ENCODE measurements at regions not wholly inside any gene's neighbourhood (a gene's known extent, or its start where the extent isn't known, plus 50 kb on each side); places are given as distances from the start of the nearest gene placed in this dataset.
A peak's percentile ranks its signal among the peaks of the same experiment; 100 is the strongest.

DNA sequence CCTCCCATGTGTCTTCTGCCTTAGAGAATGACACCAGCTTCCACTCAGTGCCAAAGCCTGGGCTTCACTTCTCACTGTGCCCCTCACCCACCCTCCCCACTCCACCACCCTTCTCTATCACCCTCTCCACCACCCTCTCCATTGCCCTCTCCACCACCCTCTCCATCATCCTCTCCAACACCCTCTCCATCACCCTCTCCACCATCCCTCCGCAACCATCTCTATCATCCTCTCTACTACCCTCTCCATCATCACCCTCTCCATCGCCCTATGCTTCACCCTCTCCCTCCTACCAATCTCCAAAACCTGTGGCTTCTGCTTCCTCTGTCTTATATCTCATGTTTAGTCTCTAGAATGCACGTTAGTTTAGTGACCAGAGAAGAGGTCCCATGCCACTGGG is 91.0 kb upstream of the TMEM72 start:
- DNase-seq (ENCODE audit: low spot score) = no peak

DNA sequence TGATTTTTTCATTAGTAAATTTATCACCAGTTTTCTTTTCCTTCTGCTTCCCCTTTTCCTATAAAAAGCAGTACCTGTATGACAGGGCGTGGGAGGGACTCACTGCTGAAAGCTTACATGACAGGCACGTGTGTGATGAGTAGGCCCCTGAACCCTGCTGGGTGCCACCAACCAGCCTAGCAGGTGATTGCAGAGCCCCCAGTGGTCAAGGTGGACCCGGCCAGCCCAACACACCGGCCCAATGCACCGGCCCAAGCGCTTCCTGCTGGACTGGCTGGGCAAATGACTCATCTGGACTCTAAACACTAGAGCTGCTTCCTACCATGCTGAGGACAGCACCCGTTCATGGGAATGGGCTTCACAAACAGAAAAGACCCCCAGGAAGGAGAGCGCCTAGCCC is 89.8 kb upstream of the TMEM72 start:
- no peak for DNase-seq (ENCODE audit: low spot score)

DNA sequence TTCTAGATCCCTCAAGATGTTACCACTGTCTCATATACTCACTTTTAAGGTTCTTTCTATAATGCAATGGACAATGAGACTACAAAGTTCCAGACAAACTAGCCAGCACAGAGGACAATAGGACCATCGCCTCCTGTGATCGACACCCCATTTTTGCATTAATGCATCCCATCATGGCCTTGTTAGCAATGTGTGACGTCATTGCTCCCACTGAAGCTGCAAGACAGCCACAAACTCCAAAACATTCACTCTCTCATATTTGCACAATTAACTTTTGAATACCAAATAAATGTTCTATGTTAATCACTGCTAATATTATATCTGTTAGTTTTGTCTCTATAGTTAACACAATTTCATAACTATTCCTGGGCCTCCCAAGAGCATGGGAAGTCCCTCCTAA is 88.8 kb upstream of the TMEM72 start:
- DNase-seq (ENCODE audit: low spot score) = no peak

DNA sequence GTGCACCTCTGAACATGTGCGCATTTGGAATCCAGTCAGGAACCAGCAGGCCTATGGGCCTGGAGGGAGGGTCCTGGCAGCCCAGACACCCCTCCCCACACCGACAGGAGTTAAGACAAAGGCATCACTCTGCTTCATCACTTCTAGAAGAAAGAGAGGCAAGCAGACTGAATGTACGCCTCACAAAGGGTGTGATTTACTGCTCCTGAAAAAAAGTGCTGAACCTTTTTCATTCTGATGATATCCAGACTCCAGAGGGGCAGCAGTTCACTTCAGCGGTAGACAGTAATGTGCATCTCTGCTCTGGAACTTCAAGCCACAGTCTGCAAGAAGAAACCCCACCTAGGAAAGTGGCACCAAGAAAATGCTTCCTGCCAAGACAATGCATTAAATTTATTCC is 88.2 kb upstream of the TMEM72 start:
- no peak for DNase-seq (ENCODE audit: low spot score)

DNA sequence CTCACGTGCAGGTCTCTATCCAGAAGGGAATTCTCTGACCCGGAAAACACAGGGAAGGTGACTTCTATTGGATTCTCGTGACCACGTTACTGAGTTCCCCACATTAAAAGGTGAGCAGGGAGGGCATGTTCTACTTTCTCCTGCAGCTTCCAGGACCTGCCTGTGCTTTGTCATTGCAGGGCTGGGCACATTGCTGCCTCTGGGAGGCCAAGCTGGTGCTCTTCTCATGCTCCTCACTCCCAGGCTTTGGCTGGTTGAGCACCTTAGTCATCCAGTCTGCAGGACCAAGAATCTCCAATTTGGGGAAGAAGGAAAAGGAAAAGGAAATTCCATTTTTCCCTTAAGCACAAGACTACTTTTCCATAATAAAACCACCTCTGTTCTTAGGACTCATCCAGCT is 86.5 kb upstream of the TMEM72 start:
- DNase-seq (ENCODE audit: low spot score) = no peak

DNA sequence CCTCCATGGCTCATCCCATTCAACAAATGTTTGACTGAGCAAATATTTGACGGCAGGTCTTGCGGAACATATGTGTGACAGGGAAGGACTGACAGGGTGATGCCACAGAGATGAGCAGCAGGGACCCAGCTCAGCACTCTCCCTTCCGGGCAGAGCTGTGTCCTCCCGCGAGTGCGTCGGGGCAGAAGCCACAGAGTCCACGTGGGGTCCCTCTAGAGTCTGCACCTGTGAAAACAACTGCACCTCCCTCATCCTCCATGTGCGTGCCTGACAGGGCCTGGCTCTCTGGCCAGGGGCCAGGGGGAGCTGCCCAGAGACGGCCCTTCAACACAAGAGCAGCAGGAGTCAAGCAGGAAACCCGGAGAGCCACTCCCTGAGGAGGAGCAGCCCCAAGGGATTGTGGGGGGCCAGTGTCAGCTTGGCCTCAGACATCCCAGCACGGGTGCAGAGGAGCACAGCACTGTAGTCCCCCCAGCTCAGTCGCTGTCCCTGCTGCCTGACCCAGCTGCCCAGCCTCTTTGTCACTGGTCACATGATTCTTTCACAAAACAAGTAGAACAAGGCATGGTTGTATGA is 83.6 kb upstream of the TMEM72 start:
- DNase-seq (ENCODE audit: low spot score) = no peak

DNA sequence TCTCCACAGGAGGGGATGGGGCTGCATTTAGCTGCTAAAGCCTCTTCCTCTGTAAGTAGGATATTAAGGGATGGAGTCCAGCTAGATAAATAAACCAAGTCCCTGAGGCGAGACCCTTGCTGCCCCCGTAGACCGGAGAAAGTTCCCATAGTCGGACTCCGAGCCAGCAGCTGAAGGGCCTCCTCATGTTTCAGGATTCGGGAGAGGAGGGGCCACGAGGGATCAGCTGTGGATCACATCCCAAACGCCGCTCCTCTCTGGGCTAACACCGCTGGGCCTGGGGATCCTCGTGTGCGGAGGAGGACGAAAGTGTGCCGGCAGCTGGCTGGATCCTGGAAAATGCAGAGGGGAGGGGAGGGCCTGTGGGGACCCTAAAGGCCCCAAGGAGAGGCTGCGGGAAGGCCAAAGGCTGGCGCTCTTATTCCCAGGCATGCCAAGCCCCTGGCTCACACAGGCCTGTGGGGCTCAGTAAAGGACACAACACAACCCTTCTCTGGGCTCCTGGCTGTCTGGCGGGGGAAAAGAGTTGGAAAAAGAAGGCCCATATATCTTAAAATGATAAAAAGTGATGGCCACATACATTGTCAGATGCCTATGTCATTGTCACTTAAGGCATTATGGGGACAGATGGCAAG is 82.5 kb upstream of the TMEM72 start:
- DNase-seq (ENCODE audit: low spot score) = peak; percentile 14

DNA sequence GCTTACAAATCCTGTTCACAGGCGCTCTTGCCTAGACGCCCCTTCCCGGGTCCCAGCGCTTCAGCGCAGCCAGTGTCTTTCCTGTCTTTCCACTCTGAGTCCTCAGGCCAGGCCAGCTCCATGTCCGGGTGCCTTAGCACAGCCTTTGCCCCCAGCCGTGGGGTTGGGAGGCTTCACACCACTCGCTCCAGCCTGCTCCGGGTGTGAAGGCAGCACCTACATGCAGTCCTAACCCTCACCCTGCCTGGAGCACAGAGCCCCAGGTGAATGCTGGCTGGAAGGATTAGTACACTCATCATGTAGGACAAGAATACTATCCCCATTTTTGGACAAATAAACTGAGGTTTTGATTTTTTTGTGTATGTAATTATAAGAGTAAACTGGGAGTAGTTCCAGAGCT is 81.7 kb upstream of the TMEM72 start:
- no peak for DNase-seq (ENCODE audit: low spot score)

DNA sequence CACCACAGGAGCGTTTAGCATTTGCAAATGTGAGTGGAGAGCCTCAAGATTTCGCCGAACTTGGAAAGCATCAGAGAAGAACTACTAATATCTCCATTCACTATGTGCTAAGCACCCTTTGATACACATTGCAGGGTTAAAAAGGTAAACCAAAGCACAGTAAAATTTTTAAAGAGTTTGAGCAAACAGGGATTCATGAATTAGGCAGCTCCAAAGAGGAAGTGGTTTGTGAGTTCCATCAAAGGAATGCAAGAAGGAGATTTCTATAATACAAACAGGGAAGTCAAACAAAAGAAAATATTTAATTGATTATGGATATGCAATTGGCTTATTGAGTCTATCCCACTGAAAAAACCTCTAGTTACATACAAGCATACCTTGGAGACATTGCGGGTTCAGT is 81.1 kb upstream of the TMEM72 start:
- no peak for DNase-seq (ENCODE audit: low spot score)

DNA sequence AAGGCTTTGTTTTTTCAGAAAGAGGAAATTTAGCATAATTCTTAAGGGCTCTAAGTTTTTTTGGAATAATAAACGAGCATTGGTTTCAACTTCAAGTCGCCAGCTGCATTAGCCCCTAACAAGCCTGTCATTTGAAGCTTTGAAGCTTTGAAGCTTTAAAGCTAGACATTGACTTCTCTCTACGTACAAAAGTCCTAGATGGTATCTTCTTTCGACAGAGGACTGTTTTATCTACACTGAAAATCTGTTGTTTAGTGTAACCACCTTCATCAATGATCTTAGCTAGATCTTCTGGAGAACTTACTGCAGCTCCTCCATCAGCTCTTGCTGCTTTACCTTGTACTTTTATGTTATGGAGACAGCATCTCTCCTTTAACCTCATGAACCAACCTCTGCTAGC is 79.6 kb upstream of the TMEM72 start:
- no peak for DNase-seq (ENCODE audit: low spot score)

DNA sequence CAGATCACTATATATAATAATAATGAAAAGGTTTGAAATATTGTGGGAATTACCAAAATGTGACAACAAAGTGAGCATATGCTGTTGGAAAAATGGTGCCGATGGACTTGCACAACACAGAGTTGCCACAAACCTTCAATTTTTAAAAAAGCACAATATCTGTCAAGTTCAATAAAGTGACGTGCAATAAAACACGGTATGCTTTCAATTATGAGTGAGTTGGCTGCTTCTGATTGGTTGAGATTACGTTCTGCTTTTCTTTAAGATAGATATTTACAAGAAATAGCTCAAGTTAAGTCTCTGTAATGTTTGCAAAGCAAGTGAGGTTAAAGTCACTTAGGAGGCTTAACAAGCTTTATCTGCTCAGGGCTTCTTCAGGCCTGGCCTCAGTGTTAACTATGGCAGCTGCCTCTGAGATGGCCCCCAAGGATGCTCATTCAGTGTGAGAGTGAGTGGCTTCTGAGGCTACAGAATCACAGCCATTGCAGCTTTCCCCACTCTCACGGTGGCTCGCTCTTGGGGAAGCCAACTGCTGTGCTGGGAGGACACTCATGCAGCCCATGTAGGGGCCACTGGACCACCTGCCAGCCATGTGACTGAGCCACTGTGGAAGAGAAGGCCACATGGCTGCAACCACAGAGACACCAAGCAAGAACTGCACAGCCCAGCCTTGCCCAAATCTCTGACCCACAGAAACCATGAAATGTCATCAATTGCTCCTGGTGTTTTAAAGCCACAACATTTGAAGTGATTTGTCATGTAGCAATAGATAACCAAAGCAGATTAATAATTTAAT is 78.3 kb upstream of the TMEM72 start:
- no peak for DNase-seq (ENCODE audit: low spot score)

DNA sequence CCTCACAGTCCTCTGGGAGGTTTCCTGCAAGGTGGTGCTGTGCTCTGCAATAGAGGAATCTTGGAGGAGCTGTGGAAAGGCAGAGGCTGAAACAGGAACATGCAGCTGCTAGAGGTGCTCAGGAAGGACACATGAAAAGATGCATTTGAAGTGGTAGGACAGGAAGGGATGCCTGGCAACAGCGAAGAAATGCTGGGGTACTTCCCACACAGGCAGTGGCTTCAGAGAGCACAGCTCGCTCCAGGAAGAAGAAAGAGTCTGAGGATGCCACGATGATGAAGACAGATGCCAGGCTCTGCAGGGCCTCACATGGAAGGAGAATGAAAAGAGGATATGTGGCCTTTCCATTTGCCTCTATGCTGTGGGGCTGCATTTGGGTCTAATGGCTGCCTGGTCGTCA is 77.0 kb upstream of the TMEM72 start:
- DNase-seq (ENCODE audit: low spot score) = no peak

DNA sequence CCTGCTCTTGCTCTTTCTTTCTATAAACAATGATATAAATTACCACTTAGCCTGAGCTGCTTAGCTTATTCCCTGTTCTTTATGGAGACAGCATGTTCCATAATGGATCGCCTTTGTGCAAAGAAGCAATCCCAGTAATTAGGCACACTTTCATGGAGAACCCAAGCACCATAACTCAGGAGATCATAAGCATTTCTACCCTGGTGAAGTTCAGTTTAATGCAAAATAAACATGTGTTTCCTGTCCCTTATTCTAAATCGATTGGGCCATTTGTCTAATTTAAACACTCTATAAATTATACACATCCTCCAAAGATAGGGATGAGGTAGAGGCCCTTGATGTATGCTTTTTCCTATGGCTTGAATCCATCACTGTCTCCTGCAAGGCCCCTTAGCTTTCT is 75.8 kb upstream of the TMEM72 start:
- no peak for DNase-seq (ENCODE audit: low spot score)

DNA sequence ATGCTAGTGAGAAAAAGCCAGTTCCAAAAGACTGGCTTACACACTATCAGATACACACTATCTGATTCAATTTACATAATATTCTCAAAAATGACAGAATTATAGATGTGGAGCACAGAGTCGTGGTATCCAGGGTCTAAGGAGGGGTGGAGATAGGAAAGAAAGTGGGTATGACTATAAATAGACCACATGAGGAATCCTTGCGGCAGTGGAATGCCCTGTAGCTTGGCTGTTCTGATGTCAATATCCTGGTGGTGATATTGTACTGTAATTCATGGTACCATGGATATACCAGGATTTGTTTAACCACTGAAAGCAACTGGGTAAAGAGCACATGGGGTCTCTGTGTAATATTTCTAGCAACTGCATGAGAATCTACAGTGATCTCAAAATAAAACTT is 67.7 kb upstream of the TMEM72 start:
- DNase-seq (ENCODE audit: low spot score) = no peak

DNA sequence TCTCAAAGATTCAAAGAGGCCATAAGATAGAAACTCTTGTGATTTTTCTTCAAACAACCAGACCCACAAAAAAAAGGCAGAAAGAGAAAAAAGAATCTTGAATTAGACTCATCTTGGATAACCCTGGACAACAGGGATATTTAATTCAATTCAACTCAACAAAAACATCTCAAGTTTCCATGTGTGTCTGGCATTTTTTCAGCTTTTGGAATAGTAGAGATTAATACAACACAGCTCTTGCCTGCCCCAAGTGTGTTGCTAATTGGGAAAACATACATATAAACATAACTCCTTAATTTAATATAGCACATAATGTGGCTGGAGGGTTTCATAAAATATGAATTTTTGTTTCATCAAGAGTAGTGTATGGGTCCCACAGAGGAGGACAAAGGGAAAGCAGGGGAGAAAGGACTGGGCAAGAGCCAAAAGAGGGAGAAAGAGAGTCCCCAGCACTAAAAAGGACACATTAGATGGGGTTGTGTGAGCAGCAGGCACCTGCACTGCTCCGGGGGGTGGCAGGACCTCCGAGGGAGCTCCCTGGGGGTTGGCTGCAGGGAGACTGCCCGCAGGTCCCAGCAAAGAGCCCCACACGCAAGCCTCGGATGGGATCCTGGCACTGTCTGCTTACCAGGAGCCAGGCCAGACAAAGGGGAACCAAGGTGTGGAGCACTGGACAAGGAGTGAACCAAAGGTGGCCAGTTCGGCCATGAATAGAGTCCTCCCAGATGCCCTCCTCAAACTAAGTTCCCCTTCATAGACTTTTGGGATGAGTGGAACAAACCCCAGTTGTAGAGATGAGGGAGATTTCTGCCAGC is 65.6 kb upstream of the TMEM72 start:
- no peak for DNase-seq (ENCODE audit: low spot score)

DNA sequence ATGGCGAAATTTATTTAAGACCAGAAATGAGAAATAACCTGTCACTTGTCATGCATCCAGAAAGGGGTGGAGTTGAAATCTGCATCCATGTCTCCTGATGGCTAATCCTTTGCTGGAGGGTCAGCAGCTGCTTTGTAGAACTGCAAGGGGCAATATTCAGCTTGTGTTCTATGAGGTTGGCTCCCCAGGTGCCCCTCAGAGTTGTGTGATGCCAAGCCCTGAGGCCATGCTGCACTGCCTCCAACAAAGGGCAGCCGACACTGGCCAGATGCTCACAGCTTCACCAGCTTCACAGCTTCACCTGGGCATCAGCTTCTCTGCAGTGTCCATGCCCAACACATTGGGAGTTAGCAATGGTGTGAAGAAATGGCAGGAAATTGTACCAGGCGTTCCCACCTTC is 64.0 kb upstream of the TMEM72 start:
- DNase-seq (ENCODE audit: low spot score) = no peak

DNA sequence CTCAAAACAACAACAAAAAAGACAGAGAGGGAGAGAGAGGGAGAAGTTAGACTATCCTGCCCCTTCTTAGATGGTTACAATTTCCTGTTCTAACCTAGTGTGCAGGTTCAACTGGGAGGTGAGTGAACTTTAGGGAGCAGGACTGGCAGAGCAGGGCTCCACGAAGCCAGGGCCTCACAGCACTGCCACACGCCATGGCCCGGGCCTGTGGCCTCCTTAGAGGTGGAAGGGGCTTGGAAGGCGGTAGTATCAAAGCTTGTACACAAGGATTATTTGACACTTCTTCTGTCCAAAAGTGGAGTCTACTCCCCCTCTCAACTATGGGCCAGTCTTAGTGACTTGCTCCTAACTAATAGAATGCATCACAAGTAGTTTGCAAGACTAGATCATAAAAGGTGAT is 62.9 kb upstream of the TMEM72 start:
- DNase-seq (ENCODE audit: low spot score) = no peak

DNA sequence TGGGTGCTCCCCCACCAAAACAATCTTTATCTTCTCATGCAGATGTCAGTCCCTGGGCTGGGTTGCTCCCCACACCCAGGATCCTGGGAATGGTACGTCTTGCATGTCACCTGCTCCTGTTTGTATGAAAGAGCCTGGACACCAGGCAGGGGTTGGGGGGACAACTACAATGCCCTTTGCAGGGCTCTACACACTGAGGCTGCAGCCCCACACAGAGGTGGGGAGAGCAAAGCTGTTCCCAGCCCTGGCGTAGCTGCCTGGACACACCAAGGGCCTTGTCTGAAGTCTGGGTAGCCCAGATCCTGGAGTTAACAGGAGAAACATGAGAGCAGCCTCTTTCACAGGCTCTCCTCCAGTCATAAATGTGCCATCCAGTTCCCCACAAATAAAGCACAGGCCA is 61.2 kb upstream of the TMEM72 start:
- DNase-seq (ENCODE audit: low spot score) = no peak

DNA sequence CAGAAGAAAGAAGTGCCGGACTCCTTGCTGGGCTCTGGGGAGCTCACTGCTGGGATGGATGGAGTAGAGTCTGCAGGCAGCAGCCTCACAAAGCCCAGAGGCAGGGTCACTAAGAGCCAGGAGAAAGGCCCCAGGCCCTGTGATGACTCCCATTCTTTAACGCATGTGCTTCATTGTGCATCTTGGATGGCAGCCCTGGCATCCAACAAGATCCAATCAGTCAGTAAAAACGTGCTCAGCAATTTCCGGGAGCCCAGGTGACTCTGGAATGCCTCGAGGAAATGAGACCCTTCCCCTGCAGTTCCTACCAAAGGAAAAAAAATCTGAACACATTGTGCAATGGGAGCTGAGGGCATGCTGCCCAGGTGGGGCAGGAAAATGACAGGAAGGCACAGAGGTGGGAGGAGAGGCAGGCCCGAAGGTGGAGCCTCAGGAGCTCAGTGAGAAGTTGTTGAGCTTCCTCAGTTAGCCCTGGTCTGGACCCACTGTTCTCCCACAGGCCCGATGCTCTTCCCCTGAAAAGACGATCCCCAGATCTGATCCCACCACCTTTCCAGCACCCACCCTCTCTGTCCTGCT is 60.7 kb upstream of the TMEM72 start:
- no peak for DNase-seq (ENCODE audit: low spot score)

DNA sequence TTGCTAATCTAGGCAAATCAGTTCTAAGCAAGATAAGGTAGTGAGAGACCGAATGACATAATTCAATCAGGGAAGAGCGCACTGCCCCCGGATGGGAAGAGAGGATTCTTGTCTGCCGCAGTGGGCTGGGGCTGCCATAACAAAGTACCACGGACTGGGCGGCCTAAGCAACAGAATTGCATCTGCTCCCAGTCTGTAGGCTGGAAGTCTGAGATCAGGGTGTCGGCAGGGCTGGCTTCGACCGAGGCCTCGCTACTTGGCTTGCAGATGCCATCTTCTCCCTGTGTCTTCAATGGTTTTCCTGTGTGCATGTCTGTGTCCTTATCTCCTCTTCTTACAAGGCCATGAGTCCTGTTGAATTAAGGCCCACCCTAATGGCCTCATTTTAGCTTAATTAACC is 59.7 kb upstream of the TMEM72 start:
- no peak for DNase-seq (ENCODE audit: low spot score)

DNA sequence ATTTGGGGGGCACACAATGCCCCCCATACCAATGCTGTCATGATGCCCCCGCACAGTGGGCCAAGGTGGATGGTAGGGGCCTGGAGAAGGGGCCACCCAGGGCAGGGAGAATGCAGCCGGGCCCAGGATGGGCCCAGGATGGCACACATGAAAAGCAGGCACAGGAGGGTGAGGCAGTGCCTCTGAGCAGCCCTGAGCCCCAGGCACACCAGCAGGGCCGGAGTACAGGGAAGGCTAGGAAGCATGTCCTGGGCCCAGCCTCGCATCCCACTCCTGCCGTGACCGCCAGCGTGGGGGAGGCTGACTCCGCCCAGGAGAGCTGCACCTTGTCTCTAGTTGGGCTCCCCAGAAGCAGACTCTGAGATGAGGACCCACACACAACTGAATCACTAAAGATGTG is 59.3 kb upstream of the TMEM72 start:
- DNase-seq (ENCODE audit: low spot score) = no peak

DNA sequence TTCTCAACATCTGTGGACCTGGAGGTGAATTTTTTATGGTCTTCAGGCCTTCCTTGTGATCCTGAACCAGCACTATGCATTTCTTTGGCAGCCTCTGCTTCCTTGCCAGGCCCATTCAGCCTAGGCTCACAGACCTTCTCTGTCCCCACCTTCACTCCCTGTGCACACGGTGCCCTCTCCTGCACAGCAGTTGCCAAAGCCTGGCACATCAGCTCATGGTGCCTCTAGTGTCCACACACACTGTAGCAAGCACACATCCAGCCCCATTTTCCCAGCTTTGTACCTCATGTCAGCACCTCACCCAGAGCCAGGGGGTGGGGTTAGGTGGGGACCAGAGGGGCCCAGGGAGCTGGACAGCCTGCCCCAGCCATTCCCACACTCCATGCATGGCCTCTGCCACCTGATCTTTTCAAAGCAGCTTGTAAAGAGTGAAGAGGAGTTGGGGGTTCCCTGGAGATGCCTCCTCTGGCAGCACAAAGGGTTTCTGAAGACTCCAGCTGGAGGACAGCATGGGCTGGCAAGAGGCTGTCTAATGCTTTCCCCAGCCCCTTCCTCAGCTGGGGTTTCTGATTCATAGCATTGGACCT is 57.9 kb upstream of the TMEM72 start:
- DNase-seq (ENCODE audit: low spot score) = no peak
